HG03095 (cell line): ENCODE measurements at regions not wholly inside any gene's neighbourhood (a gene's known extent, or its start where the extent isn't known, plus 50 kb on each side); places are given as distances from the start of the nearest gene placed in this dataset.

Source experiments
- ATAC-seq: cut with Tn5 transposase; IDR thresholded peaks from one replicate; pipeline ENCODE4 v1.9.1; 2021; ENCODE audit warnings: moderate library complexity; ENCODE audit not compliant: unreplicated experiment

- no peak for ATAC-seq
Observed at GRCh38 chr6:129920103-129920798, 59.1 kb upstream of the TMEM244 start.

DNA sequence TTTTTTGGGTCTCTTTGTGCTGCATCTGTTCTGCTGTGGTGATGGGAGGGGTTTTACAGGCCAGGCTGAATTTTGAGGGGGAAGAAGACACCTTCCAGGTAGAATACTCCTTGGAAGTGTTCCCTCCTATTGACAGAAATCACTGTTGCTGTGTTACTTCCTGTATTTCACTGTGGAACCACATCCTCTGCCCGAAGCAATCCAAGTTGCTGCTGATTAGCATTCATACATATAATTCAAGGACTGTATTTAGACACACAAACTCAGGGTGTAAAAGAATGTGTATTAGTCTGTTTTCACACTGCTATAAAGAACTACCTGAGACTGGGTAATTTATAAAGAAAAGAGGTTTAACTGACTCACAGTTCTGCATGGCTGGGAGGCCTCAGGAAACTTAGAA lies 50.6 kb upstream of the TMEM244 start:
- ATAC-seq: no peak
